SK-N-SH (cell line): ENCODE measurements at regions not wholly inside any gene's neighbourhood (a gene's known extent, or its start where the extent isn't known, plus 50 kb on each side); places are given as distances from the start of the nearest gene placed in this dataset.

Experiments
- CTCF ChIA-PET: fragments of 300-600, 350-600 bp; formaldehyde crosslinking; extraction: SDS; loops from one replicate; lab custom pipeline; 2021; lab: Yijun Ruan, JAX
- POLR2A ChIA-PET: fragments of 350-600 bp; sonication (Branson Sonifier 250); formaldehyde crosslinking; extraction: SDS; loops from one replicate; lab custom pipeline; 2020; ENCODE audit warnings: antibody characterized with exemption, inconsistent platforms; lab: Yijun Ruan, JAX
- DNase-seq: peaks from one replicate; pipeline ENCODE4 v3.0.0; 2012
- H2AFZ ChIP-seq: fragments of 200-600 bp; sonication (generic); 2 replicates; pipeline ENCODE4 v1.8.1; 2016; ENCODE audit warnings: antibody characterized with exemption, mild to moderate bottlenecking, low read depth
- H3F3A ChIP-seq: fragments of 200-600 bp; sonication (generic); replicated peaks from 2 replicates; pipeline ENCODE3; 2016; ENCODE audit warnings: antibody characterized with exemption, mild to moderate bottlenecking; ENCODE audit not compliant: insufficient read depth
- H3K27ac ChIP-seq, 2 experiments: fragments of 200-500 bp in 1 of 2; fragments of 200-600 bp in 1 of 2; sonication (Bioruptor generic) in 1 of 2; sonication (generic), shearing (Covaris generic) in 1 of 2; 2 replicates each; pipeline versions ENCODE4 v1.5.1 to v1.6.1; 2014 to 2016; ENCODE audit warnings: low read depth in 2 of 2, inconsistent platforms in 1 of 2, low read length in 1 of 2, mild to moderate bottlenecking in 1 of 2, mixed read lengths in 1 of 2
- H3K27me3 ChIP-seq: fragments of 200-600 bp; sonication (generic), shearing (Covaris generic); 2 replicates; pipeline ENCODE4 v1.6.1; 2016; ENCODE audit warnings: mixed run types; ENCODE audit not compliant: insufficient read depth
- H3K36me3 ChIP-seq, 2 experiments: fragments of 200-500 bp in 1 of 2; fragments of 200-600 bp in 1 of 2; sonication (Bioruptor generic) in 1 of 2; sonication (generic) in 1 of 2; replicated peaks in 1 of 2; 2 replicates each; pipeline versions ENCODE3 to v1.5.1; 2014 to 2016; ENCODE audit warnings: low read length in 1 of 2, mild to moderate bottlenecking in 1 of 2; ENCODE audit not compliant: insufficient read depth in 2 of 2, control insufficient read depth in 1 of 2
- H3K4me1 ChIP-seq, 2 experiments: fragments of 200-500 bp in 1 of 2; fragments of 200-600 bp in 1 of 2; sonication (Bioruptor generic) in 1 of 2; sonication (generic), shearing (Covaris generic) in 1 of 2; 2 replicates each; pipeline versions ENCODE4 v1.5.1 to v1.6.1; 2014 to 2016; ENCODE audit warnings: low read depth in 1 of 2, low read length in 1 of 2, mixed run types in 1 of 2; ENCODE audit not compliant: insufficient read depth in 2 of 2, control insufficient read depth in 1 of 2
- H3K4me2 ChIP-seq: fragments of 200-600 bp; sonication (generic), shearing (Covaris generic); 2 replicates; pipeline ENCODE4 v1.6.1; 2017; ENCODE audit warnings: mixed run types
- H3K4me3 ChIP-seq, 2 experiments: fragments of 200-500 bp in 1 of 2; fragments of 200-600 bp in 1 of 2; sonication (Bioruptor generic) in 1 of 2; sonication (generic), shearing (Covaris generic) in 1 of 2; 2 replicates each; pipeline versions ENCODE4 v1.5.1 to v1.8.1; 2014 to 2016; ENCODE audit warnings: low read depth in 2 of 2, inconsistent platforms in 1 of 2, low read length in 1 of 2, mild to moderate bottlenecking in 1 of 2, mixed read lengths in 1 of 2, moderate library complexity in 1 of 2
- H3K79me2 ChIP-seq: fragments of 200-600 bp; sonication (generic); 2 replicates; pipeline ENCODE4 v1.8.1; 2017; ENCODE audit warnings: mild to moderate bottlenecking; ENCODE audit not compliant: insufficient read depth
- H3K9ac ChIP-seq: fragments of 200-600 bp; sonication (generic); 2 replicates; pipeline ENCODE4 v1.6.1; 2017; ENCODE audit warnings: mixed run types
- H3K9me2 ChIP-seq: fragments of 200-600 bp; sonication (generic); 2 replicates; pipeline ENCODE4 v1.6.1; 2017; ENCODE audit warnings: mixed run types
- H3K9me3 ChIP-seq: fragments of 200-600 bp; sonication (generic); 2 replicates; pipeline ENCODE4 v1.6.1; 2017; ENCODE audit warnings: mixed run types, mild to moderate bottlenecking, moderate library complexity
- H4K20me1 ChIP-seq: fragments of 200-600 bp; sonication (generic); 2 replicates; pipeline ENCODE4 v1.6.1; 2017; ENCODE audit warnings: mild to moderate bottlenecking, mixed run types; ENCODE audit not compliant: insufficient read depth
- EZH2phosphoT487 ChIP-seq: fragments of 200-600 bp; sonication (generic); IDR thresholded peaks from 2 replicates; pipeline ENCODE4 v1.6.1; 2017; ENCODE audit warnings: low read depth, mixed run types, mild to moderate bottlenecking, antibody characterized with exemption, moderate library complexity, borderline replicate concordance
- FOXJ3 ChIP-seq: sonication (generic); formaldehyde crosslinking; IDR thresholded peaks from 2 replicates; pipeline ENCODE4 v1.5.1; 2020; ENCODE audit warnings: mild to moderate bottlenecking, missing genetic modification reagents
- FOXM1 ChIP-seq: IDR thresholded peaks from 2 replicates; pipeline ENCODE4 v1.4.0; 2012; ENCODE audit warnings: low read depth, mild to moderate bottlenecking
- GABPA ChIP-seq: IDR thresholded peaks from 2 replicates; pipeline ENCODE4 v1.4.0; 2012; ENCODE audit warnings: low read depth, mild to moderate bottlenecking
- JUND ChIP-seq: IDR thresholded peaks from 2 replicates; pipeline ENCODE4 v1.4.0; 2012
- MEF2A ChIP-seq: IDR thresholded peaks from 2 replicates; pipeline ENCODE4 v1.4.0; 2012; ENCODE audit warnings: low read depth, borderline replicate concordance
- MXI1 ChIP-seq: IDR thresholded peaks from 2 replicates; pipeline ENCODE4 v1.6.1; 2012; ENCODE audit warnings: mild to moderate bottlenecking, low read depth, low read length, improper control_type of control experiment
- NRF1 ChIP-seq: IDR thresholded peaks from 2 replicates; pipeline ENCODE4 v1.6.1; 2012; ENCODE audit warnings: low read depth, mild to moderate bottlenecking, low read length
- PBX3 ChIP-seq: IDR thresholded peaks from 2 replicates; pipeline ENCODE4; 2012
- RAD21 ChIP-seq: IDR thresholded peaks from 2 replicates; pipeline ENCODE4 v1.6.1; 2012; ENCODE audit warnings: mild to moderate bottlenecking, low read length
- TCF12 ChIP-seq: IDR thresholded peaks from 2 replicates; pipeline ENCODE4 v1.4.0; 2012
- USF1 ChIP-seq: IDR thresholded peaks from 2 replicates; pipeline ENCODE4 v1.4.0; 2012; ENCODE audit warnings: low read depth, borderline replicate concordance
- ZBTB33 ChIP-seq: IDR thresholded peaks from 2 replicates; pipeline ENCODE4 v1.4.0; 2012; ENCODE audit warnings: low read depth, borderline replicate concordance
- WGBS: methylation state at CpG from one replicate; pipeline ENCODE4 v1.1.6; 2017; ENCODE audit warnings: low lambda C conversion rate; 5-methylcytosine and 5-hydroxymethylcytosine counted together

- Histone ChIP-seq H2AFZ (no peak overlapping the region), H3K9me3 (no peaks in the 10 kb centered on the region), H3K4me1 (no peaks in the 10 kb centered on the region; a peak in 1 of 4 replicates), H3K27me3 (no peaks in the 10 kb centered on the region), H3K79me2 (no peaks in the 10 kb centered on the region), H3K4me3 (no peak overlapping the region), H3K27ac (no peak overlapping the region), H3K36me3 (no peaks in the 10 kb centered on the region), H3K4me2 (no peak overlapping the region), H4K20me1 (no peaks in the 10 kb centered on the region), H3K9ac (no peak overlapping the region), H3K9me2 (no peaks in the 10 kb centered on the region), H3F3A (no peaks in the 10 kb centered on the region)
- ChIA-PET CTCF (no interaction called here), POLR2A (no interaction called here)
- WGBS = 36% methylated on average over 4 of the region's 4 CpGs
- DNase-seq = no peak
- TF ChIP-seq JUND = no peak
- no peak for TF ChIP-seq FOXM1
- TF ChIP-seq TCF12 = no peak
- no peak for TF ChIP-seq RAD21
These were observed 85.2 kb downstream of the COX18 start for GRCh38 chr4:72984351-72984750.

GRCh38 chr4:72983709-72984108 lies 85.8 kb downstream of the COX18 start:
- Histone ChIP-seq H3K4me1 (no peaks in the 10 kb centered on the region; a peak in 1 of 4 replicates), H3K9ac (no peak overlapping the region), H3K4me3 (no peak overlapping the region), H3K27ac (no peak overlapping the region), H3F3A (no peaks in the 10 kb centered on the region), H3K4me2 (no peak overlapping the region), H4K20me1 (no peaks in the 10 kb centered on the region), H3K9me2 (no peaks in the 10 kb centered on the region), H2AFZ (no peak overlapping the region), H3K36me3 (no peaks in the 10 kb centered on the region), H3K9me3 (no peaks in the 10 kb centered on the region), H3K79me2 (no peaks in the 10 kb centered on the region), H3K27me3 (no peaks in the 10 kb centered on the region)
- POLR2A ChIA-PET = no interaction called here
- CTCF ChIA-PET = interaction anchor here (1.8 kb wide), 1 partner anchor 688 kb away, joined by 5 read pairs; no protein-coding TSS in a partner anchor
- TF ChIP-seq MXI1 (no peak), EZH2phosphoT487 (no peak), ZBTB33 (no peak)
- WGBS = 39% methylated on average over 2 of the region's 2 CpGs
- no peak for DNase-seq

- Histone ChIP-seq H3K9me3 (no peaks in the 10 kb centered on the region), H3K4me3 (no peak overlapping the region), H2AFZ (peak overlapping the region; percentile 6; the same call in 1 of the 2 replicates), H3K9me2 (no peaks in the 10 kb centered on the region), H3K27me3 (no peaks in the 10 kb centered on the region), H4K20me1 (no peaks in the 10 kb centered on the region), H3K27ac (no peak overlapping the region), H3K4me1 (peaks cover 0 to 22% of the 10 kb centered on the region in 2 experiments; a peak in 3 of 4 replicates), H3K9ac (no peak overlapping the region), H3K36me3 (no peaks in the 10 kb centered on the region), H3K79me2 (no peaks in the 10 kb centered on the region), H3F3A (peaks cover 24% of the 10 kb centered on the region), H3K4me2 (no peak overlapping the region)
- ChIA-PET CTCF (interaction anchor here (0.8 kb wide), 1 partner anchor 29 kb away, joined by 4 read pairs; no protein-coding TSS in a partner anchor), POLR2A (no interaction called here)
- 60% methylated on average over 5 of the region's 5 CpGs for WGBS
- TF ChIP-seq FOXJ3 (CRISPR knock-in tag) (no peak), MXI1 (no peak), USF1 (no peak), ZBTB33 (no peak), NRF1 (no peak), MEF2A (no peak), PBX3 (no peak), GABPA (no peak)
- no peak for DNase-seq
These were observed 91.5 kb downstream of the COX18 start for GRCh38 chr4:72977936-72978485.
